ENCODE measurements at regions not wholly inside any gene's neighbourhood (a gene's known extent, or its start where the extent isn't known, plus 50 kb on each side); places are given as distances from the start of the nearest gene placed in this dataset.
"Not testable (repeated sequence)": the region's sequence is repeated elsewhere in the genome, so short reads cannot be mapped to it uniquely, and the experiment has no call there.

- TF ChIP-seq CTCF, POLR2A (IDR thresholded peaks at IDR 0.05): not testable (repeated sequence)
These were observed 991.8 kb downstream of the SLC16A7 start for GRCh38 chr12:60587664-60588063.
